Right lobe of liver (tissue), 4 donors: ENCODE measurements at regions not wholly inside any gene's neighbourhood (a gene's known extent, or its start where the extent isn't known, plus 50 kb on each side); places are given as distances from the start of the nearest gene placed in this dataset.

Experiments used
- CTCF ChIP-seq, 4 donors: fragments of 200-600 bp in 3 of 4; fragments of 450-650 bp in 1 of 4; IDR thresholded peaks; one replicate each; pipeline versions ENCODE4 v1.5.1 to v1.8.0; 2016 to 2022; ENCODE audit warnings: antibody characterized with exemption in 4 of 4, mild to moderate bottlenecking in 2 of 4
- POLR2A ChIP-seq: fragments of 450-650 bp; IDR thresholded peaks from one replicate; pipeline ENCODE4 v1.6.1; 2017; ENCODE audit warnings: antibody characterized with exemption, mild to moderate bottlenecking
- donor health status: DM: no; HTN: no; CAD: no.
- donor health status: DM: no; HTN: no; CAD: no.
- donor health status: DM: no; HTN: yes; CAD: no.

GRCh38 chr3:82145742-82146141, 384.3 kb upstream of the GBE1 start:
- TF ChIP-seq CTCF (IDR thresholded peaks at IDR 0.05) (no peak), POLR2A (no peak)
